ENCODE measurements at regions not wholly inside any gene's neighbourhood (a gene's known extent, or its start where the extent isn't known, plus 50 kb on each side); places are given as distances from the start of the nearest gene placed in this dataset.

- Mint-ChIP-seq H3K9me3 (no peaks in the 10 kb centered on the region), H3K4me1 (peaks cover 13 to 34% (median 27%) of the 10 kb centered on the region in 7 donors), H3K27ac (peak overlapping the region in 8 of 9 donors; percentile 56 to 92 (median 81)), H3K4me3 (peak overlapping the region in 9 of 10 donors; percentile 58 to 88 (median 79)), H3K36me3 (no peaks in the 10 kb centered on the region), H3K27me3 (no peaks in the 10 kb centered on the region)
- H3K36me3 ChIP-seq (ENCODE audit: control insufficient read depth in 2 of 3, insufficient read depth in 3 of 3, low read length in 3 of 3): no peaks in the 10 kb centered on the region
- ATAC-seq (peak; percentile 17), DNase-seq (no peak)
- no peaks in the 10 kb centered on the region for H3K9me3 ChIP-seq (ENCODE audit: control insufficient read depth in 2 of 3, low read length in 3 of 3)
- ChIA-PET CTCF (no interaction called here), POLR2A (no interaction called here)
- no peak overlapping the region for H3K4me3 ChIP-seq (ENCODE audit: low read length)
- no peaks in the 10 kb centered on the region for H3K27me3 ChIP-seq (ENCODE audit: control insufficient read depth in 2 of 2, insufficient read depth in 2 of 2, low read length in 2 of 2)
- peaks cover 13 to 28% of the 10 kb centered on the region in 2 donors for H3K4me1 ChIP-seq (ENCODE audit: control insufficient read depth in 2 of 2, insufficient read depth in 2 of 2, low read length in 2 of 2)
- intact Hi-C loops (cut with micrococcal nuclease): no loop called here
- H3K27ac ChIP-seq (ENCODE audit: low read depth, low read length): peak overlapping the region; percentile 41
Measured at GRCh38 chr17:77318491-77319210, 177.9 kb downstream of the SEC14L1 start.

DNA sequence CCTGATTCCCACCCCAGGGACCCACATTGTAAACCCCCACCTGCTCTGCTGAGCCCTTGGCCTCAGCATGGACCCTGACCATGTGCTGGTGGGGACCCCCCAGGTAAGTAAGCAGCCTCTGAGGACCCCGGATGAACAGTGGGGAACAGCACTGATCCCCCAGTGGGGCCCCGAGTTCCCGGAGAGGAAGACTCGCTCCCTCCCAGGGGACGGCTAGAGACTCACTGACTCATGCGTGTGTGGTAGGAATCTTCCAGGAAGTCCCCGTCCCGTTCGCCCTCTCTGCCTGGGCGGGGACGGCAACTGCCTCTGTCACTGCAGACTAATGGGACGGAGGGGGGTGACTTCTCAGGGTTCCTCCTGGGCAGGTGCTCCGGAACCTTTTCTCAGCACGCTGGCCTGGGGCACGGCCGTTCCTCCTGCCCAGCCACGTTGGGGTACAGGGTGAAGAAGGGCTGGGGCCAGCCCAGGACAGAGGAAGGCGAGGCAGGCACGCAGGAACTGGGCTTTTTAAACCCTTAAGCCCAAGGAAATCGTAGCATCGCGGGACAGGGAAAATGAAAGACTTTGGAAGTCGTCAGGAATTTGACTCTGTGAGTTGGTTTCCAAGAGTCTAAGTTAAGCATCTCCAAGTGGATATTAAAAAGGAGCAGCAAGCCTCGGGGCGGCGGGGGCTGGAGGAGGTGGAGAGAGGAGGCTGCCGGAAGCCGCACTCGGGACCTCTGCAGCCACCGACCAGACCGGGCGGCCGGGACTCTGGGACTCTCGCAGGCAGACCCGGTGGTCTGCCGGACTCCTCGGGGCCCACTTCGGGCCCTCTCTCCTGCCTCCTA is 178.7 kb downstream of the SEC14L1 start:
- ATAC-seq: peak; percentile 88
- Mint-ChIP-seq H3K27ac (peak overlapping the region; percentile 63 to 93 (median 83)), H3K36me3 (no peaks in the 10 kb centered on the region), H3K4me1 (peaks cover 21 to 42% (median 35%) of the 10 kb centered on the region in 7 donors), H3K4me3 (peak overlapping the region; percentile 78 to 92 (median 82)), H3K27me3 (no peaks in the 10 kb centered on the region), H3K9me3 (no peaks in the 10 kb centered on the region)
- Histone ChIP-seq H3K27me3 (ENCODE audit: control insufficient read depth in 2 of 2, insufficient read depth in 2 of 2, low read length in 2 of 2) (no peaks in the 10 kb centered on the region), H3K4me1 (ENCODE audit: control insufficient read depth in 2 of 2, insufficient read depth in 2 of 2, low read length in 2 of 2) (peaks cover 20 to 36% of the 10 kb centered on the region in 2 donors), H3K36me3 (ENCODE audit: control insufficient read depth in 2 of 3, insufficient read depth in 3 of 3, low read length in 3 of 3) (no peaks in the 10 kb centered on the region), H3K4me3 (ENCODE audit: low read length) (peak overlapping the region; percentile 23), H3K9me3 (ENCODE audit: control insufficient read depth in 2 of 3, low read length in 3 of 3) (no peaks in the 10 kb centered on the region), H3K27ac (ENCODE audit: low read depth, low read length) (peak overlapping the region; percentile 41)
- peak in 5 of 9 donors; percentile 31 to 68 (median 33) for DNase-seq
- ChIA-PET POLR2A (interaction anchor here (0.6 kb wide), 1 partner anchor 125 kb away, joined by 3 read pairs; no protein-coding TSS in a partner anchor), CTCF (no interaction called here)
- intact Hi-C loops (cut with micrococcal nuclease): no loop called here

GRCh38 chr17:77320044-77320440 is 179.3 kb downstream of the SEC14L1 start:
- Histone ChIP-seq H3K27me3 (ENCODE audit: control insufficient read depth in 2 of 2, insufficient read depth in 2 of 2, low read length in 2 of 2) (no peaks in the 10 kb centered on the region), H3K36me3 (ENCODE audit: control insufficient read depth in 2 of 3, insufficient read depth in 3 of 3, low read length in 3 of 3) (no peaks in the 10 kb centered on the region), H3K27ac (ENCODE audit: low read depth, low read length) (no peak overlapping the region), H3K9me3 (ENCODE audit: control insufficient read depth in 2 of 3, low read length in 3 of 3) (no peaks in the 10 kb centered on the region), H3K4me1 (ENCODE audit: control insufficient read depth in 2 of 2, insufficient read depth in 2 of 2, low read length in 2 of 2) (peaks cover 27 to 42% of the 10 kb centered on the region in 2 donors), H3K4me3 (ENCODE audit: low read length) (no peak overlapping the region)
- POLR2A ChIA-PET: interaction anchor here (0.6 kb wide), 1 partner anchor 124 kb away, joined by 3 read pairs; no protein-coding TSS in a partner anchor
- peaks cover 0 to 1% (median 0%) of the 10 kb centered on the region in 11 donors for H3K9me3 Mint-ChIP-seq
- H3K36me3 Mint-ChIP-seq: no peaks in the 10 kb centered on the region
- DNase-seq: no peak
- H3K27me3 Mint-ChIP-seq: peaks cover 0 to under 1% (median 0%) of the 10 kb centered on the region in 5 donors
- peaks cover 27 to 48% (median 41%) of the 10 kb centered on the region in 7 donors for H3K4me1 Mint-ChIP-seq
- intact Hi-C loops (cut with micrococcal nuclease): no loop called here
- H3K4me3 Mint-ChIP-seq: peak overlapping the region in 7 of 10 donors; percentile 57 to 88 (median 79)
- CTCF ChIA-PET: no interaction called here
- peak overlapping the region in 1 of 9 donors; percentile 79 for H3K27ac Mint-ChIP-seq
- ATAC-seq: no peak

GRCh38 chr17:77320485-77321256 is 179.9 kb downstream of the SEC14L1 start:
- Histone ChIP-seq H3K27ac (ENCODE audit: low read depth, low read length) (no peak overlapping the region), H3K4me1 (ENCODE audit: control insufficient read depth in 2 of 2, insufficient read depth in 2 of 2, low read length in 2 of 2) (peaks cover 33 to 48% of the 10 kb centered on the region in 2 donors), H3K4me3 (ENCODE audit: low read length) (no peak overlapping the region), H3K9me3 (ENCODE audit: control insufficient read depth in 2 of 3, low read length in 3 of 3) (no peaks in the 10 kb centered on the region), H3K36me3 (ENCODE audit: control insufficient read depth in 2 of 3, insufficient read depth in 3 of 3, low read length in 3 of 3) (no peaks in the 10 kb centered on the region), H3K27me3 (ENCODE audit: control insufficient read depth in 2 of 2, insufficient read depth in 2 of 2, low read length in 2 of 2) (no peaks in the 10 kb centered on the region)
- H3K36me3 Mint-ChIP-seq: no peaks in the 10 kb centered on the region
- peaks cover 0 to 2% (median 0%) of the 10 kb centered on the region in 11 donors for H3K9me3 Mint-ChIP-seq
- ChIA-PET CTCF (no interaction called here), POLR2A (interaction anchor here (0.6 kb wide), 1 partner anchor 124 kb away, joined by 3 read pairs; no protein-coding TSS in a partner anchor)
- DNase-seq (no peak), ATAC-seq (no peak)
- peak overlapping the region in 2 of 9 donors; percentile 11 to 46 for H3K27ac Mint-ChIP-seq
- peak overlapping the region in 7 of 10 donors; percentile 6 to 88 (median 66) for H3K4me3 Mint-ChIP-seq
- intact Hi-C loops (cut with micrococcal nuclease): no loop called here
- peaks cover 0 to 2% (median 0%) of the 10 kb centered on the region in 5 donors for H3K27me3 Mint-ChIP-seq
- peaks cover 32 to 54% (median 48%) of the 10 kb centered on the region in 7 donors for H3K4me1 Mint-ChIP-seq

GRCh38 chr17:77321649-77322513 is 181.1 kb downstream of the SEC14L1 start:
- ChIA-PET CTCF (no interaction called here), POLR2A (no interaction called here)
- no peak for DNase-seq
- H3K27me3 Mint-ChIP-seq: peaks cover 0 to 2% (median 0%) of the 10 kb centered on the region in 5 donors
- Histone ChIP-seq H3K4me1 (ENCODE audit: control insufficient read depth in 2 of 2, insufficient read depth in 2 of 2, low read length in 2 of 2) (peaks cover 44 to 60% of the 10 kb centered on the region in 2 donors), H3K27me3 (ENCODE audit: control insufficient read depth in 2 of 2, insufficient read depth in 2 of 2, low read length in 2 of 2) (no peaks in the 10 kb centered on the region), H3K27ac (ENCODE audit: low read depth, low read length) (no peak overlapping the region), H3K9me3 (ENCODE audit: control insufficient read depth in 2 of 3, low read length in 3 of 3) (no peaks in the 10 kb centered on the region), H3K36me3 (ENCODE audit: control insufficient read depth in 2 of 3, insufficient read depth in 3 of 3, low read length in 3 of 3) (no peaks in the 10 kb centered on the region), H3K4me3 (ENCODE audit: low read length) (no peak overlapping the region)
- H3K4me1 Mint-ChIP-seq: peaks cover 42 to 66% (median 59%) of the 10 kb centered on the region in 7 donors
- H3K9me3 Mint-ChIP-seq: peaks cover 0 to 2% (median 0%) of the 10 kb centered on the region in 11 donors
- H3K36me3 Mint-ChIP-seq: no peaks in the 10 kb centered on the region
- intact Hi-C loops (cut with micrococcal nuclease): no loop called here
- H3K27ac Mint-ChIP-seq: peak overlapping the region in 2 of 9 donors; percentile 16 to 52
- H3K4me3 Mint-ChIP-seq: no peak overlapping the region
- no peak for ATAC-seq
